Lung (tissue), 11 donors: ENCODE measurements at regions not wholly inside any gene's neighbourhood (a gene's known extent, or its start where the extent isn't known, plus 50 kb on each side); places are given as distances from the start of the nearest gene placed in this dataset.

Source experiments
- ATAC-seq: fragments of 200-7000 bp; cut with Tn5 transposase; one replicate; pipeline ENCODE4 v1.9.1; 2020; ENCODE audit warnings: moderate number of reproducible peaks; ENCODE audit not compliant: insufficient read depth, low FRiP score
- DNase-seq, 3 donors: peaks; one replicate each; pipeline ENCODE4 v3.0.0-alpha.2; 2013 to 2017
- H3K27ac ChIP-seq, 2 donors: one replicate each; pipeline ENCODE4 v1.5.1; 2013; ENCODE audit warnings: mild to moderate bottlenecking in 2 of 2, moderate library complexity in 2 of 2, control low read depth in 1 of 2, inconsistent platforms in 1 of 2, low read depth in 1 of 2, low read length in 1 of 2
- H3K27me3 ChIP-seq, 3 donors: one replicate each; pipeline ENCODE4 v1.5.1; 2013; ENCODE audit warnings: low read length in 2 of 3; ENCODE audit not compliant: control insufficient read depth in 3 of 3, insufficient read depth in 3 of 3
- H3K36me3 ChIP-seq, 4 donors: one replicate each; pipeline ENCODE4 v1.5.1; 2013; ENCODE audit warnings: low read length in 4 of 4, mild to moderate bottlenecking in 1 of 4, moderate library complexity in 1 of 4; ENCODE audit not compliant: control insufficient read depth in 4 of 4, insufficient read depth in 4 of 4
- H3K4me1 ChIP-seq, 5 donors: one replicate each; pipeline ENCODE4 v1.5.1; 2013; ENCODE audit warnings: low read length in 5 of 5, mild to moderate bottlenecking in 2 of 5, moderate library complexity in 1 of 5; ENCODE audit not compliant: control insufficient read depth in 5 of 5, insufficient read depth in 5 of 5
- H3K4me3 ChIP-seq: one replicate; pipeline ENCODE4 v1.5.1; 2013; ENCODE audit warnings: mild to moderate bottlenecking, control low read depth, moderate library complexity
- H3K9ac ChIP-seq, 2 donors: one replicate each; pipeline ENCODE4 v1.5.1; 2013; ENCODE audit warnings: low read length in 2 of 2, control low read depth in 1 of 2; ENCODE audit not compliant: insufficient read depth in 1 of 2
- H3K9me3 ChIP-seq, 4 donors: one replicate each; pipeline ENCODE4 v1.5.1; 2013; ENCODE audit warnings: low read length in 3 of 4, mild to moderate bottlenecking in 1 of 4, moderate library complexity in 1 of 4; ENCODE audit not compliant: control insufficient read depth in 4 of 4, insufficient read depth in 3 of 4
- WGBS, 2 donors: extraction: QIAGEN DNeasy Blood & Tissue Kit; methylation state at CpG; one replicate each; pipeline ENCODE4 v1.1.7; 2013; 5-methylcytosine and 5-hydroxymethylcytosine counted together
- TF ChIP-seq, protein P1 (sequence below): IDR thresholded peaks from 2 replicates; pipeline ENCODE4 v1.5.1; 2012; ENCODE audit warnings: mild to moderate bottlenecking; ENCODE audit errors: control extremely low read depth, extremely low read depth
- donor health status: control.
- donor health status: control.
- donor health status: Bipolar disorder and iron deficiency.
- donor health status: healthy.
- donor health status: DM: yes; HTN: yes; CAD: no.

DNA sequence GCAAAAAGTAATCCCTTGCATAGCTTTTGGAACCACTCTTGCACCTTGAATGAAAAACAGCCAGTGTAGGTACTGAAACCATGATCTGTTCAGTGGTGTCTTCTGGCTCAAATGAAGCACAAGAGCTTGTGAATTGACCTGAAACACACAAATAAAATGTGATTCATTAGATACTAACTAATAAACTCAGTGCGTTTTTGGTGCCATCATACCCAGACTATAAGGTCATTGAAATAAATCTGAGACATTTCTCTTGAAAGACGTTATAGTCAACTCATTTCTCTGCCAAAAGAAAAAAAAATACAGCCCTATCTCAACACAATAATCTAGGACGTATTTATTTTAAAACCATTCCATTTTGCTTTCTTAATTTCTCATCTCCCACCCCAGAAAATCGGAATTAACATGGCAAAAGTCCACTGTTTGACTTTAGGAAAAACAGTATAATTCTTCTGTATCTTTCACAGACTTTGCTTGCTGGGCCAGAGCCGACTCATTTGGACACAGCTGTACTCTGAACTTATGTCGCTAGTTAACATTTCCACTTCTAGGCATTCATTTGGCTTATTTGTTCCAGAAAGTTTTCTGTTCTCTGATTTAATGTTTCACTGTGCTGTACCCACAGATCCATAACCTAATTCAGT lies 284.9 kb upstream of the TBL1XR1 start:
- DNase-seq: peak in 2 of 3 donors; percentile 73 to 77
- WGBS, 2 donors: 77 to 85% methylated on average over 6 of the region's 6 CpGs

DNA sequence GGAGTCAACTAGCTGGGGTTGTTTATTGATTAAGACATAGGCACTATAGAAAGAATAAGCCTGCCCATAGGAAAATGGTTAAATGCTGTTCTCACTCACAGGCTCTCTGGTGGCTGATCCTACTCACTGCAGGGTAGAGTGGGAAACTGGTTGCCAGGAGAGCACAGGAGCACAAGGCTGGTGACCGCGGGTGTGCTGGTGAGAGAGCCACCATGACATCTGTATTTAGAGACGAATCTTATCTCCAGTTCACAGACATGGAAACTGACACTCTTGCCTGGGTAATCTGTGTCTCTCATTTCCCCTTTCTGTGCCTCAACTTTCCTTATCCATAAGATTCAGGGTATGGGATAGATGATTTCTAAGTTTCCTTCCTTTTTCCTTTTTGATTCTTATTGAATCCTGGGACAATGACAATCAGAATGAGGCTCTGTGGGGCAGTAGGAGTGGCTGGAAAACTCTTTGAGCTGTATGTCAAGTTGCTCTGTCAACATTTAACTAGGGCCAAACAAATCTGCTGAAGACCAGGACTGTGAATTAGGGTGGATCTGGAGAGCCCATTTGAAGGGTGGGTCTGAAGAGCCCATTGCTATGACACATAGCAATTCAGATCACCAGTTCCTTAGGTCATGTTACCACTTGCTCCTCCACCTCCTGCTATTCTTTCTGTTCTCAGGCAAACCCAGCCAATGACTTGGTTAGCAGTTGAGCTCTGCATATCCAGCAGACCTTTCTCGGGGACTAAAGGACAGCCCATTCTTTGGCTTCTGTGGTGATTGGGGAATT lies 286.1 kb upstream of the TBL1XR1 start:
- WGBS, 2 donors: 63 to 77% methylated on average over 4 of the region's 4 CpGs
- Histone ChIP-seq H3K36me3 (no peaks in the 10 kb centered on the region), H3K4me1 (peaks cover 0 to 22% (median 0%) of the 10 kb centered on the region in 5 donors), H3K9me3 (peaks cover 0 to 2% (median 0%) of the 10 kb centered on the region in 4 donors), H3K4me3 (no peak overlapping the region), H3K27me3 (no peaks in the 10 kb centered on the region), H3K27ac (peak overlapping the region in 1 of 2 donors; percentile 31), H3K9ac (no peak overlapping the region)
- no peak for DNase-seq
- TF ChIP-seq, protein P1, sequence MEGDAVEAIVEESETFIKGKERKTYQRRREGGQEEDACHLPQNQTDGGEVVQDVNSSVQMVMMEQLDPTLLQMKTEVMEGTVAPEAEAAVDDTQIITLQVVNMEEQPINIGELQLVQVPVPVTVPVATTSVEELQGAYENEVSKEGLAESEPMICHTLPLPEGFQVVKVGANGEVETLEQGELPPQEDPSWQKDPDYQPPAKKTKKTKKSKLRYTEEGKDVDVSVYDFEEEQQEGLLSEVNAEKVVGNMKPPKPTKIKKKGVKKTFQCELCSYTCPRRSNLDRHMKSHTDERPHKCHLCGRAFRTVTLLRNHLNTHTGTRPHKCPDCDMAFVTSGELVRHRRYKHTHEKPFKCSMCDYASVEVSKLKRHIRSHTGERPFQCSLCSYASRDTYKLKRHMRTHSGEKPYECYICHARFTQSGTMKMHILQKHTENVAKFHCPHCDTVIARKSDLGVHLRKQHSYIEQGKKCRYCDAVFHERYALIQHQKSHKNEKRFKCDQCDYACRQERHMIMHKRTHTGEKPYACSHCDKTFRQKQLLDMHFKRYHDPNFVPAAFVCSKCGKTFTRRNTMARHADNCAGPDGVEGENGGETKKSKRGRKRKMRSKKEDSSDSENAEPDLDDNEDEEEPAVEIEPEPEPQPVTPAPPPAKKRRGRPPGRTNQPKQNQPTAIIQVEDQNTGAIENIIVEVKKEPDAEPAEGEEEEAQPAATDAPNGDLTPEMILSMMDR: no peak
- ATAC-seq: no peak

More for the DNA sequence above, 284.9 kb upstream of the TBL1XR1 start:
- Histone ChIP-seq H3K4me1 (peaks cover 0 to 22% (median 2%) of the 10 kb centered on the region in 5 donors), H3K27ac (no peak overlapping the region), H3K4me3 (no peak overlapping the region), H3K9ac (no peak overlapping the region), H3K9me3 (peaks cover 0 to 2% (median 0%) of the 10 kb centered on the region in 4 donors), H3K27me3 (no peaks in the 10 kb centered on the region), H3K36me3 (no peaks in the 10 kb centered on the region)
- TF ChIP-seq, protein P1: no peak
- ATAC-seq: no peak

DNA sequence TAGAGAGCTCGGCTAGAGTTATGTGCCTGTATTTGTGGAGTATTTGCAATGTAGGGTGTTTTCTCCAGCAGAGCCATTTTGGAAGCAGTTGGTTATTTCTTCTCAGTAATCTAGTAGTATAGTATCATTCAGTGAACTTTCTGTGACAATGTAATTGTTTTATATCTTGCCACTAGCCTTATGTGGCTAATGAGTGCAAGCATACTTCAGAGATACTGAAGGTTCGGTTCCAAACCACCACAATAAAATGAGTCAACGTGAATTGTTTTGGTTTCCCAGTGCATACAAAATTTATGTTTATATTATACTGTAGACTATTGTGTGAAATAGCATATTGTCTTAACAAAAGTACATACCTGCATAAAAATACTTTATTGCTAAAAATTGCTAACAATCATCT lies 286.9 kb upstream of the TBL1XR1 start:
- Histone ChIP-seq H3K27me3 (no peaks in the 10 kb centered on the region), H3K4me3 (no peak overlapping the region), H3K9ac (no peak overlapping the region), H3K27ac (no peak overlapping the region), H3K36me3 (no peaks in the 10 kb centered on the region), H3K4me1 (peaks cover 0 to 18% (median 0%) of the 10 kb centered on the region in 5 donors), H3K9me3 (peaks cover 0 to 2% (median 0%) of the 10 kb centered on the region in 4 donors)
- WGBS, 2 donors: 85 to 92% methylated on average over 3 of the region's 3 CpGs
- ATAC-seq (no peak), DNase-seq (no peak)
- TF ChIP-seq, protein P1: no peak
